ENCODE measurements at regions not wholly inside any gene's neighbourhood (a gene's known extent, or its start where the extent isn't known, plus 50 kb on each side); places are given as distances from the start of the nearest gene placed in this dataset.
"Not testable (repeated sequence)": the region's sequence is repeated elsewhere in the genome, so short reads cannot be mapped to it uniquely, and the experiment has no call there.

- not testable (repeated sequence) for DNase-seq (ENCODE audit: low read depth)
Measured at GRCh38 chr18:46229641-46230040, 125.5 kb downstream of the HAUS1 start.

GRCh38 chr18:46236156-46236555 is 132.0 kb downstream of the HAUS1 start:
- DNase-seq (ENCODE audit: low read depth): no peak

- DNase-seq (ENCODE audit: low read depth): no peak
Measured at GRCh38 chr18:46237891-46238290, 133.7 kb downstream of the HAUS1 start.

GRCh38 chr18:46239549-46239948 is 135.4 kb downstream of the HAUS1 start:
- DNase-seq (ENCODE audit: low read depth): no peak

GRCh38 chr18:46239998-46240397 is 135.8 kb downstream of the HAUS1 start:
- no peak for DNase-seq (ENCODE audit: low read depth)

- DNase-seq (ENCODE audit: low read depth): not testable (repeated sequence)
Measured at GRCh38 chr18:46241393-46241792, 137.2 kb downstream of the HAUS1 start.

GRCh38 chr18:46242183-46242582 is 138.0 kb downstream of the HAUS1 start:
- no peak for DNase-seq (ENCODE audit: low read depth)

GRCh38 chr18:46243095-46243494 is 138.9 kb downstream of the HAUS1 start:
- no peak for DNase-seq (ENCODE audit: low read depth)

GRCh38 chr18:46243673-46244072 is 139.5 kb downstream of the HAUS1 start:
- DNase-seq (ENCODE audit: low read depth): no peak

- DNase-seq (ENCODE audit: low read depth): no peak
Measured at GRCh38 chr18:46246101-46246500, 141.9 kb downstream of the HAUS1 start.

- no peak for DNase-seq (ENCODE audit: low read depth)
Measured at GRCh38 chr18:46247942-46248341, 143.8 kb downstream of the HAUS1 start.

- DNase-seq (ENCODE audit: low read depth): peak; percentile 76
Measured at GRCh38 chr18:46250084-46250811, 146.1 kb downstream of the HAUS1 start.

- DNase-seq (ENCODE audit: low read depth): no peak
Measured at GRCh38 chr18:46250812-46251173, 146.6 kb downstream of the HAUS1 start.

- no peak for DNase-seq (ENCODE audit: low read depth)
Measured at GRCh38 chr18:46252759-46253158, 148.6 kb downstream of the HAUS1 start.

- peak; percentile 50 for DNase-seq (ENCODE audit: low read depth)
Measured at GRCh38 chr18:46253498-46253897, 149.3 kb downstream of the HAUS1 start.

- no peak for DNase-seq (ENCODE audit: low read depth)
Measured at GRCh38 chr18:46256078-46256477, 151.9 kb downstream of the HAUS1 start.

- DNase-seq (ENCODE audit: low read depth): no peak
Measured at GRCh38 chr18:46257366-46257765, 153.2 kb downstream of the HAUS1 start.

- peak; percentile 74 for DNase-seq (ENCODE audit: low read depth)
Measured at GRCh38 chr18:46260016-46260878, 156.1 kb downstream of the HAUS1 start.

GRCh38 chr18:46260879-46261143 is 156.6 kb downstream of the HAUS1 start:
- DNase-seq (ENCODE audit: low read depth): no peak

- no peak for DNase-seq (ENCODE audit: low read depth)
Measured at GRCh38 chr18:46261799-46262198, 157.6 kb downstream of the HAUS1 start.

- DNase-seq (ENCODE audit: low read depth): no peak
Measured at GRCh38 chr18:46262856-46263255, 158.7 kb downstream of the HAUS1 start.

- DNase-seq (ENCODE audit: low read depth): peak; percentile 73
Measured at GRCh38 chr18:46264255-46264654, 160.1 kb downstream of the HAUS1 start.
